CD1c-positive myeloid dendritic cell (primary cell): ENCODE measurements at regions not wholly inside any gene's neighbourhood (a gene's known extent, or its start where the extent isn't known, plus 50 kb on each side); places are given as distances from the start of the nearest gene placed in this dataset.

Experiments used
- DNase-seq: peaks from one replicate; pipeline ENCODE4 v3.0.0-alpha.2; 2016; ENCODE audit errors: extremely low spot score

DNA sequence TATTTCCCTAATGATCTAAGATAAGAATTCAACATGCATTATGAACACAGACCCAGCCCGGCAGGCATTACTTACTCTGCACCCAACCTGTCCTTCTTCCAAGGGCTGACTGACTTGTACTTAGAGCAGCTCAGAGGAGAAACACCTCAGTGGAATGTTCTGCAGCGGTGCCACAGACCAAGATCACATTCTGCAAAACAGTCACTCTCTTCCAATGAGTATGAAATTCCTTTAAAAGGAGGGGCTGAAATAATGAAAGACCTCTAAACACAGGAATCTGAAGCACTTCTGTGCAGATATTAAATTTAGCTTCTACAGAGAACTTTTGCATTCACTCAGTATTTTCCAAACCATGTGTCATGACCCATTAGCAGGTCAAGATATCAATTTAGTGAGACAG is 172.9 kb downstream of the ZDHHC21 start:
- no peak for DNase-seq

DNA sequence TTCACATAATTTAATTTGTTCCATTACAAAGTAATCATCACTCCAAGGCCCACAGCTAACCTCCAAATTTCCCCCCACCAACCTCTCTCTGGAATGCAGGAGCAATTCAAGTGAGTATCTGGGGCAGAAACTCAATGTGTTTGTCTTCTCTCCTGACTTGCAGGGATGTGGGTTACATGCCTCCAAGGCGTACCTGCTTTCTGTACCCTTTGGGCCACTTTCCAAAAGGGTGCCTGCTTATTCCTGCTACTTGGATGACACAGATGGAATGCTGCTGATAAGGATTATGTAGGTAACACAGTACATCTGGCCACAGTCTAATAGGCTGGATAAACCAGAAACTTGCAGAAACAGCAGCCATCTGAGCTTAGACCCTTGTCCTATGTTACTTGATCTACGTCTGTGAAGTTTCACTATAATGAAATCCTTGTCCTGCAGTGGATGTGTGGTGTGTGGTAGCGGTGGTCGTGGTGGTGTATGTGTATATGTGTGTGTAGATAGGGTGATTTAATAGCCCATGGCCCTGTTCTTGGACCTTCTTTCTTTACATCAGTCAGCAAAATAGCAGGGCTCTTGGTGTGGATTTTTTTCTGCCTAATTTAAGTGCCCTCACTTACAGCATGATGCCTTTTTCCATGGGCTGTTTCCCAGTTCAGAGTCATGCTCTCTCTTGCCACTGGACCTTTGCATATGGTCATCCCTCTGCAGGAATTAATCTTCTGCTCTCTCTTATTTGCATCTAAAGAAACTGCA is 175.9 kb downstream of the ZDHHC21 start:
- DNase-seq = no peak

DNA sequence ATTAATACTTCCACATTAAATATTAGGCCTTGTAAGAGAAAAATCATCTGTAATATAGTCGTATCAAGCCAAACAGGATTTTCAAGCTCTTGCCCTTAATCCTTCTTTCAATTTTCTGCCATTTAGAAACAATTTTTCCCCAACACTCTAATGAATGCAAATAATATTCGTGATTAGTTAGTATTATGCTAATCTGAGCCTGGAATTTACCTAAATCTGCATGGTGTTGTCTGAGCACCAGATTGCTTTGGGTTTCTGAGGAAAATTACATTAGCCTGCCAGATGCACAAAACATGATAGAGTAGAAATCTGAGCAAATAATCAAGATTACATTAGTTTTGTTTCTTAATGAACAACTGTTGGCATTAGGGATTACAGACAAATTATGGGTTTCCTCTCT is 176.6 kb downstream of the ZDHHC21 start:
- DNase-seq = no peak

DNA sequence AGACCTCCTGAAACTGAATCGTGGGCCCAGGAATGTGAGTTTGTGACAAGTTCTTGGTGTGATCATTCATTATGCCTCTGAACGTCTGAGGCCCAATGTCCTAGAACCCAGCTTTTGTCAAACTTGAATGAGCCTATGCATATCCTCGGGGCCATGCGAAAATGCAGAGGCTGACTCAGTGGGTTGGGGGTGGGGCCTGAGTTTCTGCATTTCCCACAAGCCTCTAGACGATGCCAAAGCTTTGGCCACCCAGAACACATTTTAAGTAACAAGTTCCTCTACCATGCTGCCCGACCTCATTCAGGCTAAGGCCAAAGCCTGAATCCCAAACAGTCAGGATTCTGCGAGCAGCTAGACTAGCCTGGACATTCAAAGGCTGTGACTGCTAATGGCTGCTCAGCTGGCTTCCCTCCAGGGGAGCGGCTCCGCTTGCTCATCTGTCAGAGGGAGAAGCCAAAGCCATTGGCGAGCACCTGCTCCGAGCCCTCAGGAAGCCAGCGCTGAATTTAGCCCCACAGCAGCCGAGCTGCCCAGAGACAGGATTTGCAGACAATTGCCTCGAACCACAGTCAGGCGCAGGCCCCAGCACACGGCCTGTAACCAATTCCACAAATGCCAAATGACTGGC is 177.5 kb downstream of the ZDHHC21 start:
- no peak for DNase-seq

DNA sequence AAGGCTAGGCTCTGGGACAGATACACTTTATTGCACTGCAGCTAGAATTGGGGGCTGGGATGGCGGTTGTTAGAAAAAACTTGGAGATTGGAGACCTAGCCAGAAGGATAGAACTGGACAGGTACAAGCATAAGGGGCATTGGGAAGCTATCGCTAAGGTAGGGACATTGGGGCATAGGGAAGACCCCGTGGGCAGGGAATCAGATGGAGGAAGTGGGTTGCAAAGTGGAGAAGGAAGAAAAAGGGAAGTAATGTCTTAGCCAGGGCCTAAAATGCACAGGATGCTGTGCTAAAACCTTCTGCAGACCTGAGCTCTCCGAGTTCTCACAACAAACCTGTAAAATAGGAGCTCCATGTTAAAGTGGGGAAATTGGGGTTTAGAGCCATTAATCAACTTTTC is 178.2 kb downstream of the ZDHHC21 start:
- DNase-seq = no peak

DNA sequence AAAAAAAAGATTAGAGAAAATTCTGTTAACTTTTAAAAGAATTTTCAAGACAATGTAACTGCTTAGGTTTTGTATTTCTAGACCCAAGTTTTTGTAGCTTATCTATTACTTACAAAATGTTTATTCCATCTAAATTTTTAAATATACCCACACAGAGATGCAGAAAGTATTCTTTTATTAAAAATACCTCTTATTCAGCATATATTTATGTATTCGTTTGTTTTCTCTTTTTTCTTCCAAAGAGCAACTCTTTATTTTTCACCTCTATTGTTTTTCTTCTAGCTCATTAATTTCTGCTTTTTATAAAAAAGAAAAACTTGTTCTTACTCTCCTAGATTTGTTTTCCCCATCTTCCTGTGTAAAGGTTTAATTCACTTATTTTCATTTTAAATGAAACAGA is 180.3 kb downstream of the ZDHHC21 start:
- DNase-seq = no peak

DNA sequence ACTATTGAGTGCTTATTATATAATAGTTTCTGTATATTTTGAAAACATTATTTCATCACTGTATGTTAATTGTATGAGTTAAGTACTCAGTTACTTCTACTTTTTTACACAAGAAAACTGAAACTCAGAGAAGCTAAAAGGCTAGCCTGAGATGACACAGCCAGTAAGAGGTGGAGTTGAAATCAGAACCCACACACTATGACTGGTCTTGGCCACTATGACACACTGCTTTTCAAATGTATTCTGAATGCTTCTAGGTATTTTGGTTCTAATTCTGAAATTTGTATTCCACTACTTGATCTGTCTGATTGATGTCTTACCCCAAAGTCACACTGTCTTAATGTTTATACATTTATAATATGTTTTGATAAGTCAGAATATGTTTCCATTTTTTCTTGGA is 181.8 kb downstream of the ZDHHC21 start:
- DNase-seq = no peak

DNA sequence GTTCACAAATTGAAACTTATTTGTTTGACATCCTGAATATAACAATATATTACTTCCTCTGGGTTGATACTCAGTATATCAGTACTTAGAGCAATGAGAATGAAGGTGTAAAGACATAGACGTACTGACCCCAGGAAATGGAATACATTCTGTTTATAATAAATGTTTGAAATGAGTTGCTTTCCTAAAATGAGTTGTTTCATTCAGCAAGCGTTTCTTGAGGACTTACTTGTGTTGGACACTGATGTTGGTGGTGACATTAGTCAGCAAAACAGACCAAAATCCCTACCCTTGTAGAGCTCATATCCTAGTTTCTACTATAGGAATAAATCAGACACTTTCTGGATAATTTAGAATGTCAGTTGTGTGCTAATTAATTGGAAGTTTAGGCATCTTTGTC is 184.3 kb downstream of the ZDHHC21 start:
- no peak for DNase-seq

DNA sequence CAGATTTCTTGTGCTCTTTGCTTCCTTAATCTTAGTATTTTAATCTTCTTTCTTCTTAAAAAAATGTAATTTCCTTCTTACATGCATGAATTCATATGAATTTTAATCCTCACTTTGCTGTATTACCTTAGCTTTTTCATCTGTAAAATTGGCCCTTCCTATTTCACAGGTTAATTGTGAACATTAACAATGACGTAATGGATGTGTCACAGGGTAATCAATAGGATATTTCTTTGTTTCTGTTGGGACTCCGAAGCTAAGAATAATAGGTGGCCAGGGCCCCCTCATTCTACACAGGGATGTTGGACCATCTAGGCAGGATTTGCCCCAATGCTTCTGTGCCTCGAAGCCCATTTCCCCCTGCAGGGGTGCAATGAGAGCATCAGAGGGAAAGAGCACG is 187.4 kb upstream of the NFIB start:
- DNase-seq = no peak

DNA sequence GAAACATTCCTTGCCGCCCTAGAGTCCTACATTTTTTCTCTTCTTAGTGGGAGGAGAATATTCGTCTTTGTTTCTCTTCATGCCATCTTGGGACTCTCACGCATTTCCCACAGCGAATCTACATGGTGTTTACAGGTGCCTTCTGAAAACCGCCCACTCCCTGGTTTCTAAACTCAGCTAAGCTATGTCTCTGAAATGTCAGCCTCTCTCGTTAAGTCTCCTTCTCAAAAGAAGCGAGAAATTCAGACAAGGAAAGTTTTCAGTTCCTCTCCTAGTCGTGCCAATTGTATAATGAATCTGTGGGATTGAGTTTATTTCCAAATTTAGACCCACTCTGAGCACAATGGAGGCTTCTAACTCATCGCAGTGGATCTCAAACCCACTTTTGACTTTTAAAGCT is 186.8 kb upstream of the NFIB start:
- no peak for DNase-seq

DNA sequence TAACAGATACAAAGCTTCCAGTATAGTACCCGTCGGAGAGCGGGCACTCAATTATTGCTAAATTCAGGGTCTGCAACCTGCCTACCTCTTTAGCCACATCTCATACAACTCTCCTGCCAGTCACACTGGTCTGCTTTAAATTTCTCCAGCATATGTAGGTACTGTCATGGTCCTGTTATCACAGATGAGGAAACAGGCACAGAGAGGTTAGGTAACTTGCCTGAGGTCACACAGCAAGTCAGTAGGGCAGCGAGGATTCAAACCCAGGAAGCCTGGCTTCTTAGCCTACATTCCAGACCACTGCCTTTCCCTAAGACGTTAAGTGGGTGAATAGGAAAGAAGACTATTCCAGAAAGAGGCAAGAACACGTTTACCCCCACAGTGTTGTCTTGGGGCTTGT is 186.0 kb upstream of the NFIB start:
- no peak for DNase-seq

DNA sequence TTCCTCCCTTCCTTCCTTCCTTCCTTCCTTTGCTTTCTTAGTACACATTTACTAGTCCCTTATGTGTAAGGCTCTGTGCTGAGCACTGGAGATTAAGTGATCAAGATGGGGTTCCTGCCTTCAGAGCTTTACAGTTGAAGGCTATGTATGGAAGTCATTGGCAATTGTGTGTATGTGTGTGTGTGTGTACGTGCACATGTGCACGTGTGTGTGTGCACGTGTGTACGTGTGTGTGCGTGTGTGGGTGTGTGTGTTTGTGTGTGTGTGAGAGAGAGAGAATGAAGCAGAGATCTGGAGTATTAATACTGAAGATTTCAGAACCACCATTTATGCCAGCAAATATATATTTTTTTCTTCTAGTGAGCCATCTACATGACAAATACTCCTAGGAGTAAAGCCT is 184.9 kb upstream of the NFIB start:
- DNase-seq = no peak

DNA sequence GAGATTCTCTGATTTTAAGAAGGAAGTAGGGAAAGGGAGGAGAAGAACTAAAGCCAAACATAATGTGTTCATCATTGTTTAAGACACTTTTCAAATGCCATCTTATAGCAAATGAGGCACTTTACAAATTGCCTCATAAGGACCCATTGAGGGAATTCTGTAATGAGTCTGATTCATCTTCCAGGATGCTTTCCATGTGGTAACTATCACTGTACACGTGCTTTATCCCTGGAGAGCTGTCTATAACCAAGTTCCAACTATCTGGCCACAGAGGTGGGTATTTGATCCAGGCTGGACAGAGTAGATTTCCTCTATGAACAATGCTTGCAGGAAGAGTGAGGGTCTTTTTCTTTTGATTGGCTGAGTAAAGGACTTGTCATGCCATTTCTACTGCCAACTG is 183.5 kb upstream of the NFIB start:
- no peak for DNase-seq

DNA sequence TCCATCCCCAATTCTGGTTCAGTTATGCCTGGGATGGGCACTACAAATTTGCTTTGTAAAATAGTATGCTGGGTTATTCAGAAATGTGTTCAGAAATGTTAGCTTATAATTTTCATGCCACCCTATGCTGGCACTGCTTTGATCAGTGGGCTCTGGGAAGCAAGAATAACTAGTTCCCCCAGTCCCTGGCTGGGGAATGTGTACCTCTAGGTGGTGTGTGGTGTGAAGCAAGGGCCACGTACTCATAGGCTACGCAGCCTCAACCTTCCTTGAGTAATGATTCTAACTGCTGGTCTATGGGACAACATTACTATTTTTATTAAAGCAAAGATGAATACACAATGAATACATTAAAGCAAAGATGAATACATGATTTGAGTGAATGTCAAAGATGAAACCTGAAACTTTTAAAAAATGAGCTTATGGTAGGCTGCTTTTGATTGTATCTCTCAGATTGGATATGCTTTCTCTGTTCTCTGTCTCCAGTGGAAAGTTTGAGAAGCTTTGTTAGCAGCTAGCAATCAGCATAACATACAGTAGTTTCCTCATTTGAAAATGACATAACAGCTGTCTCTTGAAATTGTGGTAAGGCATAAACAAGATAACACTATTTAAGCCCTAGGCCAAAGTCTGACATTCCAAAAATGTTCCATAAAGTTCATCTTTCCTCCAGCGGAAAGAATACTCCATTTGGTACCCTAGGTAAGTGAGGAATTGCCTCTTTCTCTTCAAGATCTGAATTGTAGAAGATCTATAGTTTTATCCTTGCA is 174.7 kb upstream of the NFIB start:
- DNase-seq = no peak

DNA sequence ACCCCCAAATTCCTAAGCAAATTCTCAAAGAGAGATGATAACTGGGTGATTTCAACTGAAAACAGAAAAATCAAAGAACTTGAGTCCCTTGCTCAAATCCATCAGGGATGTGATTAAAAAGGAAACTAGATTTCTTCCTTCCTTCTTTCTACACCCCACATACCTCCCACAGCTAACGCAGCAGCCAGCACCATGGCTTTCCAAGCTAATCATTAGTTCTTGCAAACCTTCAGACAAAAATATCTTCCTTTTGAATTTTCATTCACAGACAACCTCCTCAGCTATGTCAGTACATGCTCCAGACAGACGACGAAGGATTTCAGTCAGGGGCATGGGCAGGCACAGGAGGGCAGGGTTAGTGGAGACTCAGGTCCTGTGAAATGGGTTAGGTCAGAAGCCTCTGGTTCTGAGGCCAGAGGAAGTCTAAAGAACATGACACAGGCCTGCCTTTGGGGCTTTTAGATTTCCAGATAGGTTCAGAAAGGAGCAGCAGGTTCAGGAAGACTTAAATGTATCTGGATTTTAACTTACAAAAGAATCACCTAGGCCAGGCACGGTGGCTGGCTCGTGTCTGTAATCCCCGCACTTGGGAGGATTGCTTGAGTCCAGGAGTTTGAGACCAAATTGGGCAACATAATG is 173.7 kb upstream of the NFIB start:
- no peak for DNase-seq

DNA sequence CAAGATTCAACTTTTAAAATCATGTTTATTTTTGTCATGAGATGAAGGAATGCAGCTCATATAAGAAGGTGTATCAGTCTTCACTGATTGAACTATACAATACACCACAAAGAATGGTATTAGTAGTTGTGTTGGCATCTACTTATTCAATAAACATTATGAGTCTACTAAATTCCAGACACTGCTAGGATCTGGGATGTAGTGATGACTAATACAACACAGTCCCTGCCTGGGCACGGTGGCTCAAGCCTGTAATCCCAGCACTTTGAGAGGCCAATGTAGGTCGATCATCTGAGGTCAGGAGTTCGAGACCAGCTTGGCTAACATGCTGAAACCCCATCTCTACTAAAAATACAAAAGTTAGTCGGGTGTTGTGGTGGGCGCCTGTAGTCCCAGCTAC is 171.4 kb upstream of the NFIB start:
- no peak for DNase-seq

DNA sequence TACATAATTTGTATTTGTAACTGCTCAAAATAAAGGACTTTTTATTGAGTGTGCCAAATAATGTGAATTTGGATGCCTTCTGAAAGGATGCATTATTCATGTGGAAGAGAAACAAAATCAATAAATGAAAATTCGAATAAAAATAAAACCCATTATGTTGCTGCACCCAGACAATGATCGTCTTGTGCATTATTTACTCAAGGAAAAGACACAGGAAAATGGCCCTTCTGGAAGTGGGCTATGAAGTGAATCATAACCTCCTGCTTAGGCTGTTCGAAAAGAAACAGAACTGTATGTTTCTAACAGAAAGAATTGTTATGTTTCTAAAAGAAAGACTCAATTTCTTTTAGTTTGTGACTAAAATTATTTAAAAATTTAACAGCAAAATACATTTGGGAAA is 168.9 kb upstream of the NFIB start:
- DNase-seq = no peak

DNA sequence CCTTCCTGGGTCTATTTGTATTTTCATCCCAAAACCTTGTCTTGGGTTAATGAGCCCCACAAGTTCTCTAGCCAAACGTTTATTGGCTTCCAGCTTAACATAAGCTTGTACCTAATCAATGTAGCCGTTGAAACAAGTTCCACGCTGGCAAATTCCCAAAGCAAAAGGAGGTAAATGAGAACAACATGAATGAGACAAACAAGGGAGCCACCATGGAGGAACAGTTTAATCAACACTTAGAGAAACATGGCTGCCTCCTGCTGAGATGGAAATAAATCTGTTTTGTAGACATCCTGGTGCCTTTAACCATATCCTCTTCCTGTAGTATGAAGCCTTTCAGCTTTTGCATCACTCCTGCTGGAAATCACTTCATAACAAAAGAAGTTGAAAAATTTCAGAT is 166.6 kb upstream of the NFIB start:
- DNase-seq = no peak

DNA sequence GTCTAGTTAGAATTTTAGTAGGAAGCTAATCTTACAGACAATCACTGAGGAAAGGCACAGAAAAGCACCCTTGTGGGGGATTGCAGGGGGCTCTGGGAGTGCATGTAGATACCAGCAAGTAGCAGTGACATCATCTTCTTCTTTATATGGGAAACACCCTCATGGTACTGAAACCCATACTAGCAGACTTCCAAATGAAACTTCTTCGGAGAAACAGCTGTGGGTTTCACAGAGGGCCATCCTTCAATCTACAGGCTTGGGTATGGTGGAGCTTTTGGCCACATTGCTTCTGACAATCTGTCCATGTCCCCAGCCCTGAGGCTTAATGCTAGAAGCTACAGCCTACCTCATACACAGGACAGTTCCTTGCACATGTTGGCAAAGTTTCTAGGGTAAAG is 165.2 kb upstream of the NFIB start:
- DNase-seq = no peak

DNA sequence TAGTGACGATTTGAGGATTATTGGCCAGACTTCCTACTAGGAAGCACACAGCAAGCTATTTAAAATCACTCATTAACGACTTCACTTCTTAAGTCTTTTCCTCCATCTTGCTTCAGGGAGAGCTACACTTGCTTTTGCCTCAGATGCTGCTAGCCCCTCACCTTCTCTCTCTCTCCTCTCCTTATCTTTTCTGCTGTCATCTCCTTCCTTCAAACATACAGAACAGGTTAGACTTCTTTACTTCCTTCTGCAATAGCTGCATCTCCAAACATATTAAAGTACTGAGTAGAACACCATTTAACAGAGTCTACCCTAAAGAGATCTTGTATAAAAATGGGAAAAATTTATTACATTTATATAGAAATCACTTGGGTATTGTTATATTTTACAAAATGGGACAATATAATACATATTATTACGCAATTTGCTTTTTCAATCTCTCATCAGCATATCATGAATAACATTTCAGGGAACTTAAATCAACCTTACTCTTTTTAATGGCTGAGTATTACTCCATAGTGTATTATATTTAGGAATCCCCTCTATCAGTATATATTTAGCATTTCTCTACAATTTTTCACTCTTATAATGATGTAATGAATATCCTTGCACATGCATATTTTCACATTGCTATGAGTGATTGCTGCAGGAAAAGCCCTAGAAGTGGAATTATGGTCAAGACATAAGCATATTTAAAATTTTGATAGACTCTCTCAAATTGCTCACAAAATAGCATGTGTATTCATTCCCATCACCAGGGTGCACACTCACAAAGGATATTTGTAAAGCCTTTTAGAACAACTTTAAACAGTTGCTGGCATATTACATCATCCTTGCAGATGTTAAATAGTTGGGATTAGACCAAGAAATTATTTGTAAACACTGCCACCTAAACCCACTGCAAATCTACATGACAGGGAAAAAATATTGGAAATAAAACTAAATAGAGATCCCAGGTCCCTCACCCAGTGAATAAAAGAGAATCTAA is 164.5 kb upstream of the NFIB start:
- no peak for DNase-seq

DNA sequence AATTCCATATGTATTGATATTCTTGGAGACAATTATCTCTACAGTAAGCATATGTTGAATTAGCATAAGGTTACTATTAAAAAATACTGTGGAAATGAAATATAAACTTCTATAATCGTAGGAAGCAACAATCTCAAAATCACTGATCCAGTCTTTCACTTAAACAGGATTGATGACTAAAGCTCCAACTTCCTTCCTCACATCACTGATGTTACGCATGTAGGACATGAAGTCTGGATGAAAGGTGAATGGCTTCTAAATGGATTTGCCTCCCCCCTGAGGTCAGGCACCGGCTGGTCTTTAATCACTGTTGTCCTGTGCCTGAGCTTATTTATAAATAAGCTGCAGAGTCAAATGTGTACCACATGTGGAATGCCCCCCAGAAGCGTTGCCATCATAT is 157.1 kb upstream of the NFIB start:
- DNase-seq = no peak
